ENCODE measurements at regions not wholly inside any gene's neighbourhood (a gene's known extent, or its start where the extent isn't known, plus 50 kb on each side); places are given as distances from the start of the nearest gene placed in this dataset.

DNA sequence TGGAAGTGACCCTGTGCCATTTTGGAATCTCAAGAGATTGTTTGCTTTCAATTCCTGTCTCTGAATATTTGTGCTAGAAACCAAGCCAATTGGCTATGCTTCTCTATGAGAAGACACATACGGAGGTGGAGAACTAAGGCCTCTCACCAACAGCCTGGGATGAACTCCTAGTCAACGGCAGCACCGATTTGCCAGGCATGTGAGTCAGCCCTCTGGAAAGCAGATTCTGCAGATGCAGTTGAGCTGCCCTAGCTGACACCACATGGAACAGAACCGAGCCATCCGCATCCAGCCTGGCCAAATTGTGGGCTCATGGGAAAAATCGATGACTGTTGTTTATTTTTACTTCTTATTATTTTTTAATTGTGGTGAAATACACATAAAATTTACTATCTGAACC is 58.2 kb upstream of the WDFY3 start:
- no TSS peak for BruUV-seq (replicated peaks)
- H3K4me2 ChIP-seq (ENCODE audit: insufficient read depth, low read length), result no peak overlapping the region
- intact Hi-C loops (cut with micrococcal nuclease), result no loop called here

More for the DNA sequence above, 58.2 kb upstream of the WDFY3 start:
- CTCF ChIA-PET, result no interaction called here
- dilution Hi-C loops (cut with MboI; ENCODE audit: extremely low pct_ligation_motif_present, low sequenced_read_pairs), result no loop called here
- no peaks in the 10 kb centered on the region for H3K36me3 ChIP-seq (ENCODE audit: control insufficient read depth in 2 of 2, extremely low read depth in 1 of 2, insufficient read depth in 2 of 2, low read length in 2 of 2)
- H4K20me1 ChIP-seq (replicated peaks; ENCODE audit: control insufficient read depth, extremely low read depth, insufficient read depth, low read length), result no peaks in the 10 kb centered on the region
- H3K9ac ChIP-seq (replicated peaks; ENCODE audit: extremely low read depth, insufficient read depth, low read length), result no peak overlapping the region
- TF ChIP-seq FOS (IDR thresholded peaks at IDR 0.05; ENCODE audit: borderline replicate concordance, insufficient read depth, low read length) (no peak), POLR2AphosphoS5 (IDR thresholded peaks at IDR 0.05; ENCODE audit: insufficient read depth, low read depth, low read length) (no peak), POLR2A (IDR thresholded peaks at IDR 0.05; ENCODE audit: low read depth, low read length) (no peak), MYC (IDR thresholded peaks at IDR 0.05; ENCODE audit: low read depth, low read length) (no peak), EZH2 (IDR thresholded peaks at IDR 0.05; ENCODE audit: borderline replicate concordance, low read depth, low read length, severe bottlenecking) (no peak), JUN (IDR thresholded peaks at IDR 0.05; ENCODE audit: borderline replicate concordance, insufficient read depth, insufficient read length, low read depth) (no peak), GATA2 (IDR thresholded peaks at IDR 0.05; ENCODE audit: insufficient read depth, insufficient read length, low read depth, low read length) (no peak)
- TF ChIP-seq, protein P1, sequence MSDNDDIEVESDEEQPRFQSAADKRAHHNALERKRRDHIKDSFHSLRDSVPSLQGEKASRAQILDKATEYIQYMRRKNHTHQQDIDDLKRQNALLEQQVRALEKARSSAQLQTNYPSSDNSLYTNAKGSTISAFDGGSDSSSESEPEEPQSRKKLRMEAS (IDR thresholded peaks at IDR 0.05; ENCODE audit: insufficient read depth, insufficient read length), result no peak
- TF ChIP-seq, protein P2, sequence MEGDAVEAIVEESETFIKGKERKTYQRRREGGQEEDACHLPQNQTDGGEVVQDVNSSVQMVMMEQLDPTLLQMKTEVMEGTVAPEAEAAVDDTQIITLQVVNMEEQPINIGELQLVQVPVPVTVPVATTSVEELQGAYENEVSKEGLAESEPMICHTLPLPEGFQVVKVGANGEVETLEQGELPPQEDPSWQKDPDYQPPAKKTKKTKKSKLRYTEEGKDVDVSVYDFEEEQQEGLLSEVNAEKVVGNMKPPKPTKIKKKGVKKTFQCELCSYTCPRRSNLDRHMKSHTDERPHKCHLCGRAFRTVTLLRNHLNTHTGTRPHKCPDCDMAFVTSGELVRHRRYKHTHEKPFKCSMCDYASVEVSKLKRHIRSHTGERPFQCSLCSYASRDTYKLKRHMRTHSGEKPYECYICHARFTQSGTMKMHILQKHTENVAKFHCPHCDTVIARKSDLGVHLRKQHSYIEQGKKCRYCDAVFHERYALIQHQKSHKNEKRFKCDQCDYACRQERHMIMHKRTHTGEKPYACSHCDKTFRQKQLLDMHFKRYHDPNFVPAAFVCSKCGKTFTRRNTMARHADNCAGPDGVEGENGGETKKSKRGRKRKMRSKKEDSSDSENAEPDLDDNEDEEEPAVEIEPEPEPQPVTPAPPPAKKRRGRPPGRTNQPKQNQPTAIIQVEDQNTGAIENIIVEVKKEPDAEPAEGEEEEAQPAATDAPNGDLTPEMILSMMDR (IDR thresholded peaks at IDR 0.05; ENCODE audit: extremely low read depth in 1 of 2, insufficient read depth in 1 of 2, low read depth in 1 of 2, low read length in 2 of 2), result no peak
- no peaks in the 10 kb centered on the region for H3K9me1 ChIP-seq (replicated peaks; ENCODE audit: control insufficient read depth, extremely low read depth, insufficient read depth, low read length)
- DNase-seq (ENCODE audit: low read depth, low spot score) (no peak), FAIRE-seq (no peak)
- H3K4me3 ChIP-seq (replicated peaks in 1 of 3; ENCODE audit: insufficient read depth in 1 of 3, low read depth in 1 of 3, low read length in 3 of 3), result no peak overlapping the region
- H3K9me3 ChIP-seq (replicated peaks; ENCODE audit: control insufficient read depth, insufficient read depth, low read length), result no peaks in the 10 kb centered on the region
- peaks cover 0 to 2% of the 10 kb centered on the region in 2 experiments for H3K27me3 ChIP-seq (ENCODE audit: control insufficient read depth in 2 of 2, insufficient read depth in 2 of 2, low read length in 2 of 2)
- no peaks in the 10 kb centered on the region for H3K4me1 ChIP-seq (ENCODE audit: control insufficient read depth, extremely low read depth, insufficient read depth, low read length)
- POLR2A ChIA-PET, result no interaction called here
- H3K27ac ChIP-seq (ENCODE audit: insufficient read depth, low read depth, low read length), result no peak overlapping the region
- H2AFZ ChIP-seq (ENCODE audit: low read depth, low read length), result no peak overlapping the region
- no peaks in the 10 kb centered on the region for H3K79me2 ChIP-seq (ENCODE audit: control insufficient read depth, insufficient read depth, low read length)
